ENCODE measurements at regions not wholly inside any gene's neighbourhood (a gene's known extent, or its start where the extent isn't known, plus 50 kb on each side); places are given as distances from the start of the nearest gene placed in this dataset.

- TF ChIP-seq POLR2A (IDR thresholded peaks at IDR 0.05; ENCODE audit: low read depth, low read length) (no peak), POLR2AphosphoS5 (IDR thresholded peaks at IDR 0.05; ENCODE audit: low read depth, low read length) (no peak), TAF1 (IDR thresholded peaks at IDR 0.05; ENCODE audit: borderline replicate concordance, low read depth, low read length) (no peak)
Measured at GRCh38 chr7:40996233-40996677, 706.6 kb downstream of the INHBA start.
